22Rv1 (cell line): ENCODE measurements at regions not wholly inside any gene's neighbourhood (a gene's known extent, or its start where the extent isn't known, plus 50 kb on each side); places are given as distances from the start of the nearest gene placed in this dataset.

Source experiments
- ZFX ChIP-seq: fragments of 450-650 bp; IDR thresholded peaks from 2 replicates; pipeline ENCODE4 v1.6.1; 2017; ENCODE audit warnings: antibody characterized with exemption, borderline replicate concordance
- TF ChIP-seq, protein P1 (sequence below): fragments of 450-650 bp; IDR thresholded peaks from 2 replicates; pipeline ENCODE4 v1.5.1; 2017; ENCODE audit warnings: mild to moderate bottlenecking

GRCh38 chr5:87671146-87671545 is 258.4 kb upstream of the CCNH start:
- TF ChIP-seq, protein P1, sequence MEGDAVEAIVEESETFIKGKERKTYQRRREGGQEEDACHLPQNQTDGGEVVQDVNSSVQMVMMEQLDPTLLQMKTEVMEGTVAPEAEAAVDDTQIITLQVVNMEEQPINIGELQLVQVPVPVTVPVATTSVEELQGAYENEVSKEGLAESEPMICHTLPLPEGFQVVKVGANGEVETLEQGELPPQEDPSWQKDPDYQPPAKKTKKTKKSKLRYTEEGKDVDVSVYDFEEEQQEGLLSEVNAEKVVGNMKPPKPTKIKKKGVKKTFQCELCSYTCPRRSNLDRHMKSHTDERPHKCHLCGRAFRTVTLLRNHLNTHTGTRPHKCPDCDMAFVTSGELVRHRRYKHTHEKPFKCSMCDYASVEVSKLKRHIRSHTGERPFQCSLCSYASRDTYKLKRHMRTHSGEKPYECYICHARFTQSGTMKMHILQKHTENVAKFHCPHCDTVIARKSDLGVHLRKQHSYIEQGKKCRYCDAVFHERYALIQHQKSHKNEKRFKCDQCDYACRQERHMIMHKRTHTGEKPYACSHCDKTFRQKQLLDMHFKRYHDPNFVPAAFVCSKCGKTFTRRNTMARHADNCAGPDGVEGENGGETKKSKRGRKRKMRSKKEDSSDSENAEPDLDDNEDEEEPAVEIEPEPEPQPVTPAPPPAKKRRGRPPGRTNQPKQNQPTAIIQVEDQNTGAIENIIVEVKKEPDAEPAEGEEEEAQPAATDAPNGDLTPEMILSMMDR, result no peak
- no peak for TF ChIP-seq ZFX
